ENCODE measurements at regions not wholly inside any gene's neighbourhood (a gene's known extent, or its start where the extent isn't known, plus 50 kb on each side); places are given as distances from the start of the nearest gene placed in this dataset.

DNA sequence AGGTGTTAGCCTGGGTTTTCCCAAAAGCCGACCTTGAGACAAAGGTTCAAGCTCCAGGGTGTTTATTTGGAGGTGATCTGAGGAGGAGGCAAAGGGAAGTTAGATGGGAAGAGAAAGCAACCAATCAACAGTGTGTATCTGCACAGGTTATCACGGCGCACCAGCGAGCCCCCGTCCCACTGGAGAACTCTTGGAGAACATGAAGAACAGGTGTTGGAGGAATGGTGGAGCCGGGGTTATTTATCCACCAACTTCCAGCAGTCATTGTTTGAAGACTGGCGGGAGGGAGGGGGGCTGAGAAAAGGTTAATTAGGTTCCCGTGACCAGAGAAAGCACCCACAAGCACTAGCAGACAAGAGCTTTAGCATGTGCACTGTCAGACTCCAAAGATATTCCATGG is 282.5 kb upstream of the FOXK1 start:
- POLR2A ChIA-PET: no interaction called here
- H3K4me3 ChIP-seq: no peak overlapping the region
- TF ChIP-seq NFRKB (IDR thresholded peaks at IDR 0.05; ENCODE audit: low read depth) (no peak), CBX8 (IDR thresholded peaks at IDR 0.05; ENCODE audit: borderline replicate concordance, extremely low read depth, low read depth, low read length, poor library complexity, severe bottlenecking) (no peak), SREBF1 (IDR thresholded peaks at IDR 0.05; ENCODE audit: borderline replicate concordance, low read depth, low read length) (no peak), RNF2 (IDR thresholded peaks at IDR 0.05) (no peak), ZNF592 (IDR thresholded peaks at IDR 0.05) (no peak), ZNF146 (CRISPR knock-in tag; IDR thresholded peaks at IDR 0.05; ENCODE audit: unreplicated experiment) (no peak), FOS (IDR thresholded peaks at IDR 0.05; ENCODE audit: extremely low read depth, insufficient read length) (no peak)
- TF ChIP-seq, protein P1, sequence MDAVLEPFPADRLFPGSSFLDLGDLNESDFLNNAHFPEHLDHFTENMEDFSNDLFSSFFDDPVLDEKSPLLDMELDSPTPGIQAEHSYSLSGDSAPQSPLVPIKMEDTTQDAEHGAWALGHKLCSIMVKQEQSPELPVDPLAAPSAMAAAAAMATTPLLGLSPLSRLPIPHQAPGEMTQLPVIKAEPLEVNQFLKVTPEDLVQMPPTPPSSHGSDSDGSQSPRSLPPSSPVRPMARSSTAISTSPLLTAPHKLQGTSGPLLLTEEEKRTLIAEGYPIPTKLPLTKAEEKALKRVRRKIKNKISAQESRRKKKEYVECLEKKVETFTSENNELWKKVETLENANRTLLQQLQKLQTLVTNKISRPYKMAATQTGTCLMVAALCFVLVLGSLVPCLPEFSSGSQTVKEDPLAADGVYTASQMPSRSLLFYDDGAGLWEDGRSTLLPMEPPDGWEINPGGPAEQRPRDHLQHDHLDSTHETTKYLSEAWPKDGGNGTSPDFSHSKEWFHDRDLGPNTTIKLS (IDR thresholded peaks at IDR 0.05; ENCODE audit: borderline replicate concordance, low read depth): no peak
- TF ChIP-seq, protein P2, sequence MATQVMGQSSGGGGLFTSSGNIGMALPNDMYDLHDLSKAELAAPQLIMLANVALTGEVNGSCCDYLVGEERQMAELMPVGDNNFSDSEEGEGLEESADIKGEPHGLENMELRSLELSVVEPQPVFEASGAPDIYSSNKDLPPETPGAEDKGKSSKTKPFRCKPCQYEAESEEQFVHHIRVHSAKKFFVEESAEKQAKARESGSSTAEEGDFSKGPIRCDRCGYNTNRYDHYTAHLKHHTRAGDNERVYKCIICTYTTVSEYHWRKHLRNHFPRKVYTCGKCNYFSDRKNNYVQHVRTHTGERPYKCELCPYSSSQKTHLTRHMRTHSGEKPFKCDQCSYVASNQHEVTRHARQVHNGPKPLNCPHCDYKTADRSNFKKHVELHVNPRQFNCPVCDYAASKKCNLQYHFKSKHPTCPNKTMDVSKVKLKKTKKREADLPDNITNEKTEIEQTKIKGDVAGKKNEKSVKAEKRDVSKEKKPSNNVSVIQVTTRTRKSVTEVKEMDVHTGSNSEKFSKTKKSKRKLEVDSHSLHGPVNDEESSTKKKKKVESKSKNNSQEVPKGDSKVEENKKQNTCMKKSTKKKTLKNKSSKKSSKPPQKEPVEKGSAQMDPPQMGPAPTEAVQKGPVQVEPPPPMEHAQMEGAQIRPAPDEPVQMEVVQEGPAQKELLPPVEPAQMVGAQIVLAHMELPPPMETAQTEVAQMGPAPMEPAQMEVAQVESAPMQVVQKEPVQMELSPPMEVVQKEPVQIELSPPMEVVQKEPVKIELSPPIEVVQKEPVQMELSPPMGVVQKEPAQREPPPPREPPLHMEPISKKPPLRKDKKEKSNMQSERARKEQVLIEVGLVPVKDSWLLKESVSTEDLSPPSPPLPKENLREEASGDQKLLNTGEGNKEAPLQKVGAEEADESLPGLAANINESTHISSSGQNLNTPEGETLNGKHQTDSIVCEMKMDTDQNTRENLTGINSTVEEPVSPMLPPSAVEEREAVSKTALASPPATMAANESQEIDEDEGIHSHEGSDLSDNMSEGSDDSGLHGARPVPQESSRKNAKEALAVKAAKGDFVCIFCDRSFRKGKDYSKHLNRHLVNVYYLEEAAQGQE (IDR thresholded peaks at IDR 0.05; ENCODE audit: borderline replicate concordance): no peak
- TF ChIP-seq, protein P2 (CRISPR knock-in tag; IDR thresholded peaks at IDR 0.05; ENCODE audit: low read depth): no peak

More for the DNA sequence above, 282.5 kb upstream of the FOXK1 start:
- H3K4me2 ChIP-seq (ENCODE audit: insufficient read depth, low read length): no peak overlapping the region
- no peak for ATAC-seq
- no peaks in the 10 kb centered on the region for H4K20me1 ChIP-seq (replicated peaks; ENCODE audit: control insufficient read depth, insufficient read depth, low read length)
- H3K27me3 ChIP-seq (ENCODE audit: control insufficient read depth in 2 of 2, insufficient read depth in 2 of 2, low read length in 2 of 2): no peaks in the 10 kb centered on the region
- no peak overlapping the region for H2AFZ ChIP-seq (ENCODE audit: low read depth, low read length)
- no peaks in the 10 kb centered on the region for H3K9me3 ChIP-seq (replicated peaks; ENCODE audit: control insufficient read depth, insufficient read depth, low read depth, low read length)
- under 1% methylated on average over 8 of the region's 8 CpGs for WGBS (ENCODE audit: insufficient coverage, low coverage, missing lambda C conversion rate)
- H3K9ac ChIP-seq (ENCODE audit: insufficient read depth in 1 of 2, low read depth in 2 of 2, low read length in 2 of 2): no peak overlapping the region
- no TSS peak for BruUV-seq (replicated peaks)
- in situ Hi-C loops (cut with MboI): no loop called here
- no peaks in the 10 kb centered on the region for H3K79me2 ChIP-seq (ENCODE audit: control insufficient read depth, insufficient read depth, low read length)
- CTCF ChIA-PET (ENCODE audit: low intra/inter-chr PET ratio): no interaction called here
- H3K36me3 ChIP-seq (ENCODE audit: control insufficient read depth, insufficient read depth, low read length): no peaks in the 10 kb centered on the region
- no peak for DNase-seq (ENCODE audit: extremely low read depth in 1 of 4, low spot score in 3 of 4)
- no peak for FAIRE-seq
- no peaks in the 10 kb centered on the region for H3K9me1 ChIP-seq (ENCODE audit: control insufficient read depth, insufficient read depth, low read length)
- no peaks in the 10 kb centered on the region for H3K4me1 ChIP-seq (replicated peaks in 1 of 2; ENCODE audit: control insufficient read depth in 2 of 2, insufficient read depth in 2 of 2, low read length in 2 of 2)
- H3K27ac ChIP-seq (ENCODE audit: extremely low read depth, low read depth, low read length): no peak overlapping the region
- intact Hi-C loops (cut with micrococcal nuclease): no loop called here

Data from K562 (cell line).